Activated gamma-delta T cell treated with Interleukin-2 at 50 U/mL for 16 hours (primary cell): ENCODE measurements at regions not wholly inside any gene's neighbourhood (a gene's known extent, or its start where the extent isn't known, plus 50 kb on each side); places are given as distances from the start of the nearest gene placed in this dataset.

Experiments used
- DNase-seq: peaks from one replicate; pipeline ENCODE4 v3.0.0-alpha.2; 2020

DNA sequence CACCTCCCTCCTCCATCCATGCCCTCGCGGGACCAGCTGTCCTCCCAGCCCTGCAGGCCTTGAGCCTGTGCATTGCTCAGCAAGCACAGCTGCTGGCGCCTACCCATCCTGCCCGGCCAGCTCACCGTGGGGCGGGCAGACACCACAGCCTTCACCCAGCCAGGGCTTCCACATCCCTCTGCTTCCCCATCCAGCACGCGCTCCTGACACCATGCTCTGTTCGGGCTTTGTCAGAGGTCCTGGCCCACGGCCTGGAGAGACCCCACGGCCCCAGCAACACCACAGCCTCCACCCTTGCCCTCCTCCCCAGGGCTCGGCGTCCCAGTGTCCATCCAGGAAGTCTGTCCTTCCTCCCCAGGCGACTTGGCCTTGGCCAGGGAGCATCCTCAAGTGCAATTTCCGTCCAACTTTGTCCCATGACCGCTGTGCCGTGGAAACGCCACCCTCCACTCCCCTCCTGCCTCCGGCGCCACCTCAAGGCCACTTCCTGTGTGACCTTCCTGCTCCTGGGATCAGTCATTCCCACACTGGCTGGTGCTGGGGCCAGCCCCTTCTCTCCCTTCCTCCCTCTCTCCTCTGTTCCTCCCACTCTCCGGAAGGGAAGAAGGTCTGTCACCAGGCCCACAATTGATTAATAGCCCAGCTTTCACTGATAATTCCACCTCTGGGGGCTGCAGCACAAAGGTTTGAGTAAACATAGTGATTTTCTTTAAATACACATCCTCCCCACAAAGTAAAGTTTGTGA, 71.5 kb upstream of the SMNDC1 start:
- no peak for DNase-seq

DNA sequence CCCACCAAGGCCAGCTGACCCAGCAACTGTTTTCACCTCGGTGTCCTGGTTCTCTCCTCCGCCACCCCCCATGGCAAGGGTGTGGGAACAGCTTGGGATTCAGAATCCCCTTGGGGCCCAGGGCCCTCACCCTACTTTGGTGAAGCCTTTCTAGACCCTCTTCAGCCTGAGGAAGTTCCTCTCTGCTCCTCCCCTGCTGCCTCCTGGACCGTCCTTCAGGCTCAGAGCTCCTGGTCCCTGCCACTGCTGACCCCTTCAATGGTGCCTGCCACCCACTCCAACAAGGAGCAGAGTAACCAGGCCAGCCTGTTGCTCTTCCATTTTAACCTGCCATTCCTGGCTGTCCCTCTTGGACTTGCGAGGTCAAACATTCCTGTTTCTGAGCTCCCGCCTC, 72.0 kb upstream of the SMNDC1 start:
- DNase-seq = no peak

DNA sequence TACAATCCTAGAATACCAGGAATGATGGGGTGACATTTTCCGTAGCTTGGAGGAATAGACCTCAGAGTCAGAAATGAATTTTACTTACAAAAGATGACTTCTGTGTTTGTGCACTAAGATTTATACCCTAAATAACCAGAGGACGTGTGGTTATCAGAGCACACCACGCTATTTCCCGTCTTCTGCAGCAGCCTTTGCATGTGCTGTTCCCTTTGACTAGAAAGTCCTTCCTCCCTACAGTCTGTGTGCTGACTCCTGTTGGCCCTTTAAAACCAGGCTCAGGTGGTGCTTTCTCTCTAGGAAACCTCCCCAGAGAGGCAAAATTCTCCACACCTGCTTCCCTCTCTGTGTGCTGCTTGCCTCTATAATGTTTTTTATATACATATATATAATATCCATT, 73.3 kb upstream of the SMNDC1 start:
- DNase-seq = no peak

DNA sequence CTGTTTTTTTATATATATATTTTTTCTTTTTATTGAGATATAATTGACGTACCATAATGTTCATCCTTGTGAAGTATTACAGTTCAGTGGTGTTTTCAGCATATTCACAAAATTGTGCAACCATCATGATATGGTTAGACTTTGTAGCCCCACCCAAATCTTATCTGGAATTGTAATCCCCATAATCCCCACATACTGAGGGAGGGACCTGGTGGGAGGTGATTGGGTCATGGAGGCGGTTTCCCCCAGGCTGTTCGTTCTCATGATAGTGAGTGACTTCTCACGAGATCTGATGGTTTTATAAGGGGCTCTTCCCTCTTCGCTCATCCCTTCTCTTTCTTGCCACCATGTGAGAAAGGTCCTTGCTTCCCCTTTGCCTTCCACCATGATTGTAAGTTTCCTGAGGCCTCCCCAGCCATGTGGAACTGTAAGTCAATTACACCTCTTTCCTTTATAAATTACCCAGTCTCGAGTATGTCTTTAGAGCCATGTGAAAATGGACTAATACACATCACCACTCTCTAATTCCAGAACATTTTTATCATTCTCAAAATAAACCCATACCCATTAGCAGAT, 73.9 kb upstream of the SMNDC1 start:
- DNase-seq = no peak

DNA sequence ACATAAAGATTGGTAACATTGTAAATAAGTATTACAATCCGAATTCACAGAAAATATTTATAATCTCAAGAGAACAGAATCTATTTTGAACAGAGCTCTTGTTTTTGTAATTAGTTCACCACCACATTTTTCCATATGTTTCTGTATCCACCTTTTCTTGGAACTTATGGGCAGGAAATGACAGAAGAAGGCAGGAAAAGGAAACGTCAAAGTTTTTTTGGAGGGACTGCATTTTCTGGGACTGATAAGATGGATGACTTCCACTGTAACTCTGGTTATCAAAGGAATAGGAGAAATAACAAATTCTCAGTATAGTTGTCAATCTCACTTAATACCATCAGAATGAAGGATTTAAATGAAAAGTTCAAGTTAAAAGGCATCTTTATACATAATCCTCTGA, 75.1 kb upstream of the SMNDC1 start:
- DNase-seq = no peak

DNA sequence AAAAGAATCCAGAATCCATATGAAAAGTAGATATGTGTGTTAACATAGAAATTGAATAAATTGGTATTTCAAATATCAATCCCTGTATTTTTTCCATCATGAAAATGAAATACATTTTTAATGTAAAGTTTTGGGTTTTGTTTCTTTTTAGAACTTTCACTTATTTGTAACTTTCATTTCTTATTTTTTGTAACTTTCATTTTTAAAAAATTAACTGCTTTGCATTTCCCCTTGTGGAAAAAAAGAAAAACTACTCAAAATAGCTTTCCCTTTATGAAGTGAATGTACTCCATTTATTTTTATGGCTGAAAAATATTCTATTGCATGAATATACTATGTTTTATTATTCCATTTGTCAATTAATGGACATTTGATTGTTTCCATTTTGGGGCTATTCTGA, 75.6 kb upstream of the SMNDC1 start:
- DNase-seq = no peak

DNA sequence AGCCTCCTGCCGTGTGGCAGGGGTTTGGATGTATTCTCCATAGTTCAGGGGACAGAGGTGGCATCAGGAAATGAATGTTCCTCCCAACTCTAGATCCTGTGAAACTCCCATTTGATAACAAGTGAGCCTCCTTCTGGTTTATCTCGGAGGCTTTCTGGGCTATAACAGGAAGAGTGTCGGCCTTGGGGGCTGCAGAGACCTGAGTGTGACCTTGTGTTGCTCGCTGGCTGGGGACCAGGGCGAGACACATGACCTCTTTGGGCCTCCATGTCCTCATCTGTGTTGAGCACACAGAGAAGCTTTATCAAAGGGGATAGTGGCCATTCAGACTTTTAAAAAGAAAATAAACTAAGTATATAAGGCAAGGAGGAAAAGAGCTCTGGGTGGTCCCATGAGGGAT, 78.0 kb upstream of the SMNDC1 start:
- no peak for DNase-seq

DNA sequence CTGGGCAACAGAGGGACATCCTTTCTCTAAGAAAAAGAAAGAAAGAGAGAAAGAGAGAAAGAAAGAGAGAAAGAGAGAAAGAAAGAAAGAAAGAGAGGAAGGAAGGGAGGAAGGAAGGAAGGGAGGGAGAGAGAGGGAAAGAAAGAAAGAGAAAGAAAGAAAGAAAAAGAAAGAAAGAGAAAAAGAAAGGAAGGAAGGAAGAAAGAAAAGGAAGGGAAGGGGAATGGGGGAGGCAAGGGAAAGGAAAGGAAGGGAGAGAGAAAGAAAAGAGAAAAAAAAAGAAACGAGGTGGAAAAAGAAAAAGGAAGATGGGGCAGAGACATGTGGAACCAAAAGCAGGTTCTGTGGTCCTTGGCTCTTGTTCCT, 82.9 kb upstream of the SMNDC1 start:
- no peak for DNase-seq

DNA sequence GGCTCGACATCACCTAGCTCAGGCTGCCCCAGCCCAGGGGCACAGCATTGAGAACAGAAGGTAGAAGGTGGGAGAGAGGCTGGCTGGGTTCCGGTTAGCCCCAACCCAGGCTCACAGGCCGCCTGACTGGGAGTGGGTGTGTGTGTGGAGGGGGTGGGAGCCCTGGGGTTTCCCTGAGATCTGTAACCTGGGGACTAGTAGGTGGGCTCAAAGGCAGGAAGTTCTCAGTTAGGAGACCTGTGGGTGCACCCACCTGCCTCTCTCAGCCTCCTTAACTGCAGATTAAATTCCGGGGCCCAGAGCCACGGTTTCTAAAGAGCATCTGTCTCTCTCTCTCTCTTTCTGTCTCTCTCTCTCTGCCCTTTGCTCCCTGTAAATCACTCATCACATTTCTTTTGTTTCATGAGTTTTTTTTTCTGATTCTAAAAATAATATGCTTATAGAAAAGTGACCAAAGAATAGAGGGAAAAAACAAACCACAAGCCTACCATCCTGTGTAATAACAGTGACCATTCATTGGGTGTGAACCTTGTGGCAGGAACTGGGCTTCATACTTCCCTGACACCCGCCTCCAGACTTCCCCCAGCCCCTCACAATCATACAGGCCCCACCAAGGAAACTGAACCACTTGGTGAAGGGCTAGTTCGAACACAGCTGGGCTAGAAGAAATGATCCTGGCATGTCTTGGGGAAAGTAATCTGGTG, 83.4 kb upstream of the SMNDC1 start:
- DNase-seq = peak; percentile 8

DNA sequence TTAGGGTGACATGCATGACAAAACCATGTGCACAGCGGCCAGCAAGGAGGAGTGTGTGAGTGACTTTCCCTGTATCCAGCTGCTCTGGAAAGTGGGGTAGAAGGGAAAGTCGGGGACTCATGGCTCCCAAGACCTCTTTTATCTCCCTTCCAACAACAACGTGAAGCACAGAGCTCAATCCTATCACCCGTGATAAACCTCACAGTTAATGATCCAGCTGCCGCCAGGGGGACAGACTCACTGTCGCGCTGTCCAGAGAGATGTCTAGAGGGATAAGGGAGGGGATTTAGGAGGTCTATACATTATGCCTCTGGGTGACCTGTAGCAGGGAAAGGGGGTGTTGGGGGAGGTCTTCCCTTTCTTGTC, 84.0 kb upstream of the SMNDC1 start:
- no peak for DNase-seq

DNA sequence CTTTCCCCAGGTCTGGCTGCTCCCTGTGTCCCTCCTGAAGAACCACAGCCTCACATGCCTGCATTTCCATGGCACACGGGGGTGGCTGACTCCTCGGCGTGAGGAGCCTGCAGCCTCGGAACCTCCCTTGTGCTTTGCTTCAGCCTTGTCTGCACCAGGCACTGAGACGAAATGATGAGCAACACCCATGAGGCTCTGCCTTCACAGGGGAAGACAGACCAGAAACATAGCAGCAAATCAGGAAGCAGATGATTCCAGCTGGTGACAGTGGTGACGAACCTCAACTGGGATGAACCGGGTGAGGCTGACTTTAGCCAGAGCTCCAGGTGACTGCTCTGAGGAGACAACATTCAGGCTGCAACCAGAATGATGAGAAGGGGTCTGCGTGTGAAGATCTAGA, 84.5 kb upstream of the SMNDC1 start:
- no peak for DNase-seq

DNA sequence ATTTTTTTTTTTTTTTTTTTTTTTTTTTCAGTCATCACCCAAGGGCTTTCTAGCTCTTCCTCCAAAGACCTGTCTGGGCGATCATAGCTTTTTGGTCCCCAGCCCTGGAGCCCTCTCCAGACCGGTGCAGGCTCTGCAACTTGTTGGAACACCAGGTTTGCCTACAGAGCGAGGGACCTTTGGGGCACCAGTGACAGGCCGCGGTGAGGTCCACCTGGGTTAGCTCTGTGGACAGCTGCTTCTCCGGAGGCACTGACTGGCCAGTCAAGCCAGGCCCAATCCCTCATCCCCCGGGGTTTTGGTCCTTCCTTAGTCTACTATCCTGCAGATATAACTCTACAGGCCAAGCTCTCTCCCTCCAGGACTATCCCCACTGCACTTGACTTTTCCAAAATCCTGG, 86.8 kb upstream of the SMNDC1 start:
- no peak for DNase-seq

DNA sequence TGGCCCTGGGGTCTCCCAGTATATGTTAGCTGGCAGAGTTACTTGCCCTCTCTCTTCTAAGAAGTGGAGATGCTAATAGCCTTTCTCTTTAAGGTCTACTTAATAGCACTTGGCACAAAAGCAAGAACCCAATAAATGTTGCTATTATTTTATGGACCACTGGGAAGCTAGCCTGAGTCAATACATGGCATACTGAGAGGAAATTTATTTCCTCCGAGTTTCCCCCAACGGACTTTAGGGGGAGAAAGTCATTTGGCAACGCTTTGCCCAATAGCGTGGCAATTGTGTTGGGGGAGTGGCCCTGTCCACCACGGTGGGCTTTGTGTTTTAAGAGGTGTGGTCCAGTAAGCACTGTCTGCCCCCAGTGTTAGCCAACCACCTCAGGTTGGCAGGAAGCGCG, 87.4 kb upstream of the SMNDC1 start:
- no peak for DNase-seq

DNA sequence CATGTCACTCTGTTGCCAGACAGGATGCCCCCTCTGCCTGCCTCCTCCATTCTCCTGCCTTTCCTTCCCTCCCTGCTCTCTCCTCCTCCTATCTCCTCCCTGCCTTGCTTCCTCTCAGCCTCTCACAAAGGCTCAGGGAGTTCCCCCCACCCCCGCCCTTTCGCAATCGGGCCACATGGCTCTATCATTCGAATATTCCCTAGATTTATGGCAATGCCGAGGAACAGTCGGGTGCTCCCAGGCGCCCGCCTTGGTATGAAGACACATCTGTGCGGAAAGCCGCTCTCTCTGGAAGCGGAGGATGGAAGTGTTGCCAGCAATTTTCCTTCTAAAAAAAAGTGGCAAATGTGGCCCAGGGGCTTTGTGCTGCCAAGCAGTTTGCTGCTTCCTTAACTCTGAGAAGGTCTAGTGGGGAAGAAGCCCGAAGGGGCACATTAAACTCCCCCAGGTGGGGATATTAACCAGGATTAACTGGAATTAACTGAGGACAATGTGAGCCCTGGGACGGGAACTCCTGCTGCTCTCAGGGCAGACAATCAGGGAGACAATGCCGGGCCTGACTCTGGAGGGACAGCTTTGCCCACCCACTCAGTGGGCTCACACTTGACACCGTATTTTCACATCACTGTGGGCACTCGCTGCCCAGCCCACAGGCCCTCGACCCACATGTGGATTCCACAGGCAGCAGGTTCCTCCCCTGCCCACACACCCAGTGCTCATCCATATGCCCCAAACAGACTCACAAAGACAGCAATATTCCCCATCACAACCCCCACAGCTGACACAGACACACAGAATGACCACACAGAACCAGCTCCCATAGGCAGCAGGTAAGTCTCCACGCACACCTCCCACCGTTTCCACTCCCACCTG, 88.4 kb upstream of the SMNDC1 start:
- no peak for DNase-seq

DNA sequence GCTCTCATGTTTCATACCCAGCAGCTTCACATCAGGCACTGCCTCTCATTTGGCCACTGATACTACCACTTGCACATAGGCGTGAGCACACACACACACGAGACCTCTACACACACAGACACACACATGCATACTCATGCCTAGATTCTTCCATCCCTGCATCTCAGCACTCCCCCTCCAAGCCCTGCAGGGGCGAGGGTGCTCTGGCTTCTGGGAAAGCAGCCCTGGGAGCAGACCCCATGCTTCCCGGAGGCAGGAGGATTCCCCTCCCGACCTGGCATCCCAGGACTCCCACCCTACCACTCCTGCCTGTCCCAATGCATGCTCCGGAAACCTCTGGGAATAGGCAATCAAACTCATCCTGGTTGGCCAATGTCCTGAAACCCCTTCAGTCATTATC, 89.1 kb upstream of the SMNDC1 start:
- no peak for DNase-seq

DNA sequence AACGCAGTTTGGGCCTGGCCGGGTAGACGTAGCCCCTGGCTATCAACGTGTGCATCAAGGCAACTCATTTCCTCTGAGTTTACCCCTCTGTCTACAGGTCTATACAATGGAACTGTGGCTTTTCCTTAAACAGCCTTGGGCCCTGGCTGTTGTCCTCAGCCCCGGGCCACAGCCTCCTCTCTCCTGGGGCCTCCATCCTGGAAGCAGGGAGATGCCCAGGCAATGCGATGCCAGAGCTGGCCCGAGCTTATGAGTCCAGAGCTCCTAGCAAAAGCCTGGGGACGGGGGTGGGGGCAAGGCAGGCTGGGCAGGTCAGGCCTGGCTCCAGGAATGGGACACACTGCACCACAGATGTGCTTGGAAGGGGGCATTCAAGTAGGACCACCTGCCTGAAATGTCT, 89.6 kb upstream of the SMNDC1 start:
- no peak for DNase-seq

DNA sequence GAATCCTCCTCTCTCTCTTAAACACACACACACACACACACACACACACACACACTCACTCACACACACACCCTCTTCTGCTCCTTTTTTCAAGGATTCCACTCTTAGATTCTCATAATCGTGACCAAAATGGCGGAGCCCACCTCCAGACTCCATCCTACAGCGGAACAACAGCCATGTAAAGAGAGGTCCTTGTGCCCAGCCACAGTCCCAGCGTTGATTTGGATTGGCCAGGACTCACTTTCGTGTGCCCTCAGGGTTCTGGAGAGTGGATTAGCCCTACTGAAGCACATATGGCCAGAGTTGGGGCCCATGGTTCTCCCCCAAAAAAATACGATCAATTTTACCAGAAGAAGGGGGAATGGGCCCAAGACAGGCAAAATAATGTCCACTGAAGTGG, 90.2 kb upstream of the SMNDC1 start:
- no peak for DNase-seq

DNA sequence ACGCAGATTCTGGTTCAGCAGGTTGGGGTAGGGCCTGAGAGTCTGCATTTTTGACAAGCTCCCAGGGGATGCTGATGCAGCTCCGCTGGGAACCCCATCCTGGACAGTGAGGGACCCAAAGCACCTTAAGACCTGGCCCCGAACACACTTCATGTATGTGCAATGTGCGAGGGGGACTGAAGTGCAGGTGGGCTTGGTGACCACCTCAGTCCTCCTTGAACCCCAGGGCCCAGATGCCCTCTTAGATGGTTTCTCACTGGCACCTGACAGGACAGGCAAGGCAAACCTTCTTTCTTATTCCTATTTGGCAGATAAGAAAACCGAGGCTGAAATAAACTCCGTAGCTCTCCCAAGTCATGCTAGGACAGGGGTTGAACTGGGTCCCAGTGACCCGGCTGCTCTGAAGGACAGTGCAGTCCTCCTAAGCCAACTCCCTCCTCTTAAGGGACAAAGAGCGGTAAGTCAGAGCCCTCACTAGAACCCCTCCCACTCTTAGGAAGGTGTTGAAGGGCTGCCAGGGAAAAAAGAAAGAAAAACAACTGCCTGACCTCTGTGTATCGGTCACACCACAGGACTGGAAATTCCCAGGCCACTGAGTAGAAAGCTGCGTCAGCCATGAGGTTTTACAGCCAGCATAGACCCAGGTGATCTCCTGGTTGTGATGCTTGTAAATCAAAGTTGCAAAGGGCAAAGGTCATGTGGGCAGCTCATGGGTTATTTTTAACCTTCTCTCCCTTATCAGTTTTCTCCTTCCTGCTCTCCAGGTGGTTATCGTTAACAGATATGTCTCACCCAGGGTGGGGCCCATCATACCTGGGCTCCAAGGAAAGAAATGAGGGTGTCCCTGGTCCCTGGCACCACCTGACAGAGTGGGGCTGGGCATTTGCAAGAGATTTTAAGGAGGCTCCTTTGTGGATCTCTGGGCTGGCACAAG, 90.9 kb upstream of the SMNDC1 start:
- DNase-seq = no peak

DNA sequence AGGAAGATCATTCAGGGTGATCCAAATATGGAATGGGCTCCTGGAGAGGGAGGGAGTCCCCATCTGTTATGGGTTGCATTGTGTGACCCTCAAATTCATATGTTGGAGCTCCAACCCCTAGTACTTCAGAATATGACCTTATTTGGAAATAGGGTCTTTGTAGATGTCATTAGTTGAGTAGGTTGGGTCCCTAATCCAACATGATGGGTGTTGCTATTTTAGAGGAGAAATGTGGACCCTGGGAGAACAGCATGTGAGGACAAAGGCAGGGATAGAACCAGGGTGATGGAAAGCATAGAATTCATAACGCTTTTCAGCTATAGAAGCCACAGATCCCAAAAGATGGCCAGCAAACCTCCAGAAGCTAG, 91.5 kb upstream of the SMNDC1 start:
- DNase-seq = no peak

DNA sequence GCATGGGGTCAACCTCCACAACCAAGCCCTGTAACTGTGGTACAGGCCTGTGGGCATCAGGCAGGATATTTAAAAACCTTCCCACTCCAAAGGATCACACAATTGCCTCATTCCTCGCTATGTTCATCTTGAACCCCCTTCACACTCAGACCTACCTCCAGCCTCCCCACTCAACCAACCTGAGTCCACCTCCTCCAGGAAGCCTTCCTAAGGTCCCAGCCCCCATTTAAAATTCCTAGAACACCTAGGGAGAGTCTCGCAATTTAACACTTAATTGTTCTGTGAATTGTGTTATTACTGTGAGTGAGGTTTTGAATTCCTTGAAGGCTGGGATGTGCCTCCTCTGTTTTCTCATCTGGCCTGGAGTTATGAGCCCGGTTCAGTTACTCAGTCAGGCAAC, 93.1 kb upstream of the SMNDC1 start:
- DNase-seq = no peak

DNA sequence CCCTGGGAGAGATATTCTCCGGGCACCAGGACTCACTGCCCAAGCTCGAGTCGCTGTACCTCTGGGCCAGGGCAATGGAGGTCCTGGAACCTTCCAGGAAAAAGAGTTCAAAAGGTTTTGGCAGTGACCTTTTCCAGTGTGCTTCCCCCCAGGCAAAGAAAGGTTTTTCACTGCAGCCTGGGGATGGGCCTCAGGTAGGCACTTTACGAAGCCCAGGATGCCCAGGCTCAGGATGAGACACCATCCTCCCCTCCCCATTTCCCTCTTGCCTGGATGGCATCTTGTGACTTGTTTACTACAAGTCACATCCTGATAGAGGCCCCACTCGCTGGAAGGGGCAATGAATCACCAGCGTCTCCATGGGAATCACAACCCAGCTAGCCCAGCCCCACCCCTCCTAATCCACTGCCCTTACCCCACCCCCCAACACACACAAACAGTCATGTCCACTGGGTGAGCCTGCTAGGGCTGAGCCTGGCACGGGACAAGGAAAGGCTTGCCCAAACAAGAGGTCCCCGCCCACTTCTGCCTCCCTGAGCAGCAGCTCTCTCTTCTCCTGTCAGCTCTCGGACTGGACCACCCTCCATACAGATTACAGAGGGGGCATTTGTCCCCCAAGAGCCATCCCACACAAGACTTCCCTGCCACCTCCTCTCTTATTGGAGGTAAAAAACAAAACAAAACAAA, 93.8 kb upstream of the SMNDC1 start:
- no peak for DNase-seq
